HCT116 (cell line): ENCODE measurements at regions not wholly inside any gene's neighbourhood (a gene's known extent, or its start where the extent isn't known, plus 50 kb on each side); places are given as distances from the start of the nearest gene placed in this dataset.

Experiments
- ATAC-seq: fragments of 200-7000 bp; cut with Tn5 transposase; 2 replicates; pipeline ENCODE4 v1.9.1; 2020; ENCODE audit warnings: mild to moderate bottlenecking, moderate library complexity
- BruUV-seq: library from RNA; stranded (reverse); fragments of 400-500 nt; replicated peaks from 2 replicates; lab custom pipeline; 2021; lab: Mats Ljungman, UMichigan
- CTCF ChIA-PET: fragments of 300-600 bp; sonication (Branson Sonifier 250); formaldehyde crosslinking; loops from one replicate; lab custom pipeline; 2021; ENCODE audit warnings: antibody characterized with exemption; lab: Charles Lee
- POLR2A ChIA-PET: fragments of 300-600, 350-600 bp; sonication (Branson Sonifier 250); formaldehyde crosslinking; loops from one replicate; lab custom pipeline; 2021; ENCODE audit warnings: antibody characterized with exemption; lab: Charles Lee
- RAD21 ChIA-PET, 2 experiments: fragments of 300-600 bp; sonication (Branson Sonifier 250); formaldehyde crosslinking; loops; one replicate each; lab custom pipeline; 2023; ENCODE audit warnings: low total read pairs in 2 of 2; ENCODE audit not compliant: uncharacterized antibody in 2 of 2, unreplicated experiment in 2 of 2, low non-redundant PET in 1 of 2; lab: Charles Lee
- DNase-seq: peaks from one replicate; pipeline ENCODE4 v3.0.0-alpha.2; 2010; ENCODE audit warnings: low read depth, low spot score
- H2AFZ ChIP-seq: fragments of 200-600 bp; shearing (Covaris generic), sonication (generic); 2 replicates; pipeline ENCODE4 v1.6.1; 2017; ENCODE audit warnings: low read depth, mixed run types, mixed read lengths, antibody characterized with exemption, low read length; ENCODE audit not compliant: poor library complexity, severe bottlenecking
- H3K27ac ChIP-seq: 2 replicates; pipeline ENCODE4 v1.5.1; 2012; ENCODE audit warnings: low read depth, low read length
- H3K27me3 ChIP-seq: fragments of 200-600 bp; sonication (generic); 2 replicates; pipeline ENCODE4 v1.6.1; 2016; ENCODE audit warnings: mixed run types, low read length, mixed read lengths; ENCODE audit not compliant: insufficient read depth
- H3K36me3 ChIP-seq, 2 experiments: fragments of 200-500 bp in 1 of 2; fragments of 200-600 bp in 1 of 2; sonication (Bioruptor generic) in 1 of 2; sonication (generic) in 1 of 2; 2 replicates each; pipeline versions ENCODE4 v1.5.1 to v1.6.1; 2014 to 2016; ENCODE audit warnings: low read length in 2 of 2, inconsistent platforms in 1 of 2, mixed read lengths in 1 of 2, mixed run types in 1 of 2; ENCODE audit not compliant: insufficient read depth in 2 of 2, control insufficient read depth in 1 of 2
- H3K4me1 ChIP-seq, 2 experiments: fragments of 200-600 bp in 1 of 2; sonication (generic) in 1 of 2; 2 replicates each; pipeline versions ENCODE4 v1.5.1 to v1.6.1; 2012 to 2017; ENCODE audit warnings: low read length in 2 of 2, inconsistent platforms in 1 of 2, mild to moderate bottlenecking in 1 of 2, mixed read lengths in 1 of 2, mixed run types in 1 of 2, moderate library complexity in 1 of 2; ENCODE audit not compliant: insufficient read depth in 2 of 2, control insufficient read depth in 1 of 2
- H3K4me2 ChIP-seq: fragments of 200-600 bp; sonication (generic); 2 replicates; pipeline ENCODE4 v1.6.1; 2017; ENCODE audit warnings: mixed run types, low read length, mixed read lengths
- H3K4me3 ChIP-seq, 2 experiments: fragments of 200-600 bp in 1 of 2; sonication (generic) in 1 of 2; replicated peaks in 1 of 2; 2 replicates each; pipeline ENCODE4 v1.5.1; 2011 to 2016; ENCODE audit warnings: low read length in 2 of 2, control low read depth in 1 of 2, low read depth in 1 of 2, mild to moderate bottlenecking in 1 of 2, mixed read lengths in 1 of 2, mixed run types in 1 of 2
- H3K79me2 ChIP-seq: fragments of 200-600 bp; sonication (generic); 2 replicates; pipeline ENCODE4 v1.6.1; 2017; ENCODE audit warnings: mild to moderate bottlenecking, mixed run types, low read length, moderate library complexity, mixed read lengths; ENCODE audit not compliant: insufficient read depth
- H3K9ac ChIP-seq: fragments of 200-600 bp; sonication (generic); 2 replicates; pipeline ENCODE4 v1.6.1; 2016; ENCODE audit warnings: low read length, mixed read lengths
- H3K9me2 ChIP-seq: fragments of 200-600 bp; sonication (generic), shearing (Covaris generic); 2 replicates; pipeline ENCODE4 v1.6.1; 2017; ENCODE audit warnings: mixed run types, mild to moderate bottlenecking, moderate library complexity; ENCODE audit not compliant: insufficient read depth
- H3K9me3 ChIP-seq, 2 experiments: fragments of 200-500 bp in 1 of 2; fragments of 200-600 bp in 1 of 2; sonication (Bioruptor generic) in 1 of 2; sonication (generic) in 1 of 2; 2 replicates each; pipeline ENCODE4 v1.6.1; 2014 to 2017; ENCODE audit warnings: low read length in 2 of 2, mixed read lengths in 2 of 2, inconsistent platforms in 1 of 2, low read depth in 1 of 2, mild to moderate bottlenecking in 1 of 2, mixed run types in 1 of 2, moderate library complexity in 1 of 2; ENCODE audit not compliant: control insufficient read depth in 1 of 2, insufficient read depth in 1 of 2
- H4K20me1 ChIP-seq: fragments of 200-600 bp; sonication (generic), shearing (Covaris generic); 2 replicates; pipeline ENCODE4 v1.6.1; 2017; ENCODE audit warnings: mixed run types, mild to moderate bottlenecking, moderate library complexity; ENCODE audit not compliant: insufficient read depth
- CTCF ChIP-seq, 3 experiments: fragments of 200-600 bp in 1 of 3; sonication (generic) in 1 of 3; IDR thresholded peaks in 2 of 3; conservative IDR thresholded peaks in 1 of 3; 2 replicates each; pipeline ENCODE4 v1.5.1; 2012 to 2017; ENCODE audit warnings: low read depth in 2 of 3, low read length in 2 of 3, antibody characterized with exemption in 1 of 3, borderline replicate concordance in 1 of 3, control low read depth in 1 of 3, mild to moderate bottlenecking in 1 of 3, mixed read lengths in 1 of 3, mixed run types in 1 of 3, moderate library complexity in 1 of 3; ENCODE audit not compliant: insufficient read depth in 1 of 3
- EZH2 ChIP-seq: fragments of 200-600 bp; sonication (generic); IDR thresholded peaks from 2 replicates; pipeline ENCODE4 v1.6.1; 2017; ENCODE audit warnings: antibody characterized with exemption, mixed run types
- FOSL1 ChIP-seq: IDR thresholded peaks from 2 replicates; pipeline ENCODE4 v1.6.1; 2012; ENCODE audit warnings: low read depth
- MAX ChIP-seq: IDR thresholded peaks from 2 replicates; pipeline ENCODE4 v1.6.1; 2012
- SIN3A ChIP-seq: IDR thresholded peaks from 2 replicates; pipeline ENCODE4 v1.6.1; 2012; ENCODE audit warnings: low read depth
- SP1 ChIP-seq: IDR thresholded peaks from 2 replicates; pipeline ENCODE4 v1.6.1; 2012; ENCODE audit warnings: low read depth
- TCF7L2 ChIP-seq: IDR thresholded peaks from 2 replicates; pipeline ENCODE4 v1.7.0; 2011; ENCODE audit warnings: borderline replicate concordance, inconsistent platforms; ENCODE audit not compliant: insufficient read depth, insufficient read length; ENCODE audit errors: extremely low read depth
- YY1 ChIP-seq: IDR thresholded peaks from 2 replicates; pipeline ENCODE4 v1.6.1; 2011; ENCODE audit warnings: low read length, low read depth, moderate library complexity, mild to moderate bottlenecking; ENCODE audit not compliant: insufficient replicate concordance; ENCODE audit errors: extremely low read depth
- intact Hi-C: fragments of 100-400 bp; cut with micrococcal nuclease; formaldehyde crosslinking; loops from 2 replicates; pipeline ENCODE4 v1.10.0; 2022

- no TSS peak for BruUV-seq
- Histone ChIP-seq H3K9ac (no peak overlapping the region), H3K4me3 (no peak overlapping the region), H2AFZ (no peak overlapping the region), H3K9me3 (peaks cover 4 to 21% of the 10 kb centered on the region in 2 experiments; a peak in 2 of 4 replicates), H3K79me2 (no peaks in the 10 kb centered on the region), H4K20me1 (no peaks in the 10 kb centered on the region), H3K27me3 (no peaks in the 10 kb centered on the region), H3K4me2 (no peak overlapping the region), H3K9me2 (no peaks in the 10 kb centered on the region), H3K4me1 (no peaks in the 10 kb centered on the region), H3K27ac (no peak overlapping the region), H3K36me3 (no peaks in the 10 kb centered on the region)
- RAD21 ChIA-PET, result no interaction called here
- POLR2A ChIA-PET, result no interaction called here
- no peak for ATAC-seq
- DNase-seq, result no peak
- CTCF ChIA-PET, result no interaction called here
- intact Hi-C loops, result no loop called here
- TF ChIP-seq TCF7L2, result no peak
- no peak for TF ChIP-seq YY1
- no peak for TF ChIP-seq SP1
- no peak for TF ChIP-seq FOSL1
- TF ChIP-seq MAX, result no peak
Observed at GRCh38 chr4:45648846-45649245, 475.0 kb downstream of the GABRG1 start.

GRCh38 chr4:45647823-45648222 lies 476.0 kb downstream of the GABRG1 start:
- intact Hi-C loops, result no loop called here
- CTCF ChIA-PET, result no interaction called here
- POLR2A ChIA-PET, result no interaction called here
- no peak overlapping the region for H3K4me3 ChIP-seq
- H3K9ac ChIP-seq, result no peak overlapping the region
- H3K4me1 ChIP-seq, result no peaks in the 10 kb centered on the region
- peaks cover 4 to 21% of the 10 kb centered on the region in 2 experiments; a peak in 2 of 4 replicates for H3K9me3 ChIP-seq
- RAD21 ChIA-PET, result no interaction called here
- BruUV-seq, result no TSS peak
- ATAC-seq (no peak), DNase-seq (no peak)
- no peak overlapping the region for H3K27ac ChIP-seq
- no peaks in the 10 kb centered on the region for H4K20me1 ChIP-seq
- no peak overlapping the region for H3K4me2 ChIP-seq
- no peaks in the 10 kb centered on the region for H3K27me3 ChIP-seq
- no peaks in the 10 kb centered on the region for H3K36me3 ChIP-seq
- TF ChIP-seq MAX (no peak), CTCF (IDR thresholded peaks at IDR 0.05 in 2 of 3, conservative IDR thresholded peaks at IDR 0.05 in 1 of 3; ENCODE audit: borderline replicate concordance in 1 of 3, insufficient read depth in 1 of 3, low read depth in 2 of 3, low read length in 2 of 3) (no peak), EZH2 (no peak), SIN3A (no peak)
- no peaks in the 10 kb centered on the region for H3K79me2 ChIP-seq
- H3K9me2 ChIP-seq, result no peaks in the 10 kb centered on the region
- H2AFZ ChIP-seq, result no peak overlapping the region
